ENCODE measurements at regions not wholly inside any gene's neighbourhood (a gene's known extent, or its start where the extent isn't known, plus 50 kb on each side); places are given as distances from the start of the nearest gene placed in this dataset.

DNA sequence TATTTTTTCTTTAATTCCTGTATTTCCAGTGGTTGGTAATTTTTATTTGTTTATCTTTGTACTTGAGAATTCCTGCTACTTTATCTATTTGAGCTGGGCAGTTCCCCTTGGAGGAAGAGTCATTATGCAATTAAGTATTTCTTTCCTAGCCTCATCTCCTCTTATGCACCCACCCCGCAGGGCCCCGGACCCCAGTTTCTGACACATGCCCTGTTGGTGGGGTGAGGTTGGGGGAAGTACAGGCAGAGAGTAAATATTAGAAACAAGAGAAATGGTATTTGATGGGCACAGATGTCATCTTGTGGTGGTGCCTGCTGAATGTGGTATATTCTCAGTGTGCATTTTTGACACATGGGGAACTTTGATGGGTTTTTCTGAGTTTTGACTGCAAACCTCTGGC is 602.7 kb upstream of the NOX3 start:
- Histone ChIP-seq H3K4me3 (ENCODE audit: low read length) (no peak overlapping the region), H3K4me2 (ENCODE audit: low read depth, low read length) (no peak overlapping the region), H3F3A (ENCODE audit: insufficient read depth, low read length) (no peaks in the 10 kb centered on the region), H3K4me1 (ENCODE audit: low read length) (no peaks in the 10 kb centered on the region), H3K9ac (ENCODE audit: low read length) (no peak overlapping the region), H4K20me1 (ENCODE audit: insufficient read depth, low read length) (no peaks in the 10 kb centered on the region), H3K9me3 (replicated peaks; ENCODE audit: insufficient read depth, low read length) (no peaks in the 10 kb centered on the region), H3K9me2 (replicated peaks; ENCODE audit: insufficient read depth, low read length) (no peaks in the 10 kb centered on the region), H2AFZ (ENCODE audit: low read length) (no peak overlapping the region), H3K79me2 (ENCODE audit: low read length) (no peaks in the 10 kb centered on the region), H3K27ac (ENCODE audit: low read length) (no peak overlapping the region), H3K36me3 (replicated peaks; ENCODE audit: insufficient read depth, low read length) (no peaks in the 10 kb centered on the region), H3K27me3 (replicated peaks; ENCODE audit: insufficient read depth, low read length) (no peaks in the 10 kb centered on the region)
- no peak for DNase-seq
- TF ChIP-seq, protein P1, sequence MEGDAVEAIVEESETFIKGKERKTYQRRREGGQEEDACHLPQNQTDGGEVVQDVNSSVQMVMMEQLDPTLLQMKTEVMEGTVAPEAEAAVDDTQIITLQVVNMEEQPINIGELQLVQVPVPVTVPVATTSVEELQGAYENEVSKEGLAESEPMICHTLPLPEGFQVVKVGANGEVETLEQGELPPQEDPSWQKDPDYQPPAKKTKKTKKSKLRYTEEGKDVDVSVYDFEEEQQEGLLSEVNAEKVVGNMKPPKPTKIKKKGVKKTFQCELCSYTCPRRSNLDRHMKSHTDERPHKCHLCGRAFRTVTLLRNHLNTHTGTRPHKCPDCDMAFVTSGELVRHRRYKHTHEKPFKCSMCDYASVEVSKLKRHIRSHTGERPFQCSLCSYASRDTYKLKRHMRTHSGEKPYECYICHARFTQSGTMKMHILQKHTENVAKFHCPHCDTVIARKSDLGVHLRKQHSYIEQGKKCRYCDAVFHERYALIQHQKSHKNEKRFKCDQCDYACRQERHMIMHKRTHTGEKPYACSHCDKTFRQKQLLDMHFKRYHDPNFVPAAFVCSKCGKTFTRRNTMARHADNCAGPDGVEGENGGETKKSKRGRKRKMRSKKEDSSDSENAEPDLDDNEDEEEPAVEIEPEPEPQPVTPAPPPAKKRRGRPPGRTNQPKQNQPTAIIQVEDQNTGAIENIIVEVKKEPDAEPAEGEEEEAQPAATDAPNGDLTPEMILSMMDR (IDR thresholded peaks at IDR 0.05; ENCODE audit: low read length): no peak
- TF ChIP-seq EZH2phosphoT487 (IDR thresholded peaks at IDR 0.05; ENCODE audit: low read length): no peak
- no peak for TF ChIP-seq EZH2 (optimal IDR thresholded peaks at IDR 0.05; ENCODE audit: low read depth, low read length)

- H3K4me2 ChIP-seq (ENCODE audit: low read depth, low read length): no peak overlapping the region
Measured at GRCh38 chr6:156057869-156058268, 602.2 kb upstream of the NOX3 start.

DNA sequence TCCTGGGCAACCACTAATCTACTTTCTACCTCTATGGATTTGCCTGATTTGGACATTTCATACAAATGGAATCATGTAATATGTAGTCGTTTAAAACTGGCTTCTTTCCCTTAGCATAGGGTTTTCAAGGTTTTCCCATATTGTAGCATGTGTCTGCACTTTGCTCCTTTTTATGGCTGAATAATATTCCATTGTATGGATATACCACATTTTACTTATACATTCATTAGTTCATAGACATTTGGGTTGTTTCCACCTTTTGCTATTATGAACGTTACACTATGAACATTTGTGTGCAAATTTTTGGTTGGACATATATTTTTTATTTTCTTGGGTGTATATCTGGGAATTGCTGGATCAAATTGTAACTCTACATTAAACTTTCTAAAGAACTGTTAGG is 600.4 kb upstream of the NOX3 start:
- Histone ChIP-seq H3K9ac (ENCODE audit: low read length) (no peak overlapping the region), H3K4me1 (ENCODE audit: low read length) (no peaks in the 10 kb centered on the region), H3F3A (ENCODE audit: insufficient read depth, low read length) (no peaks in the 10 kb centered on the region), H3K9me2 (replicated peaks; ENCODE audit: insufficient read depth, low read length) (no peaks in the 10 kb centered on the region), H3K27ac (ENCODE audit: low read length) (no peak overlapping the region), H2AFZ (ENCODE audit: low read length) (no peak overlapping the region), H3K9me3 (replicated peaks; ENCODE audit: insufficient read depth, low read length) (no peaks in the 10 kb centered on the region), H4K20me1 (ENCODE audit: insufficient read depth, low read length) (no peaks in the 10 kb centered on the region), H3K4me2 (ENCODE audit: low read depth, low read length) (no peak overlapping the region), H3K36me3 (replicated peaks; ENCODE audit: insufficient read depth, low read length) (no peaks in the 10 kb centered on the region), H3K4me3 (ENCODE audit: low read length) (no peak overlapping the region), H3K79me2 (ENCODE audit: low read length) (no peaks in the 10 kb centered on the region), H3K27me3 (replicated peaks; ENCODE audit: insufficient read depth, low read length) (no peaks in the 10 kb centered on the region)
- no peak for TF ChIP-seq EZH2 (optimal IDR thresholded peaks at IDR 0.05; ENCODE audit: low read depth, low read length)
- TF ChIP-seq, protein P1 (IDR thresholded peaks at IDR 0.05; ENCODE audit: low read length): no peak
- TF ChIP-seq EZH2phosphoT487 (IDR thresholded peaks at IDR 0.05; ENCODE audit: low read length): no peak
- no peak for DNase-seq

More at GRCh38 chr6:156057869-156058268, 602.2 kb upstream of the NOX3 start:
- H3F3A ChIP-seq (ENCODE audit: insufficient read depth, low read length): no peaks in the 10 kb centered on the region
- H3K4me1 ChIP-seq (ENCODE audit: low read length): no peaks in the 10 kb centered on the region
- no peaks in the 10 kb centered on the region for H3K9me3 ChIP-seq (replicated peaks; ENCODE audit: insufficient read depth, low read length)
- H3K9ac ChIP-seq (ENCODE audit: low read length): no peak overlapping the region
- no peak overlapping the region for H2AFZ ChIP-seq (ENCODE audit: low read length)
- no peaks in the 10 kb centered on the region for H3K27me3 ChIP-seq (replicated peaks; ENCODE audit: insufficient read depth, low read length)
- no peak for DNase-seq
- H3K4me3 ChIP-seq (ENCODE audit: low read length): no peak overlapping the region
- no peaks in the 10 kb centered on the region for H4K20me1 ChIP-seq (ENCODE audit: insufficient read depth, low read length)
- no peaks in the 10 kb centered on the region for H3K36me3 ChIP-seq (replicated peaks; ENCODE audit: insufficient read depth, low read length)
- TF ChIP-seq, protein P1 (IDR thresholded peaks at IDR 0.05; ENCODE audit: low read length): no peak
- TF ChIP-seq EZH2 (optimal IDR thresholded peaks at IDR 0.05; ENCODE audit: low read depth, low read length) (no peak), EZH2phosphoT487 (IDR thresholded peaks at IDR 0.05; ENCODE audit: low read length) (no peak)
- no peaks in the 10 kb centered on the region for H3K9me2 ChIP-seq (replicated peaks; ENCODE audit: insufficient read depth, low read length)
- H3K79me2 ChIP-seq (ENCODE audit: low read length): no peaks in the 10 kb centered on the region
- no peak overlapping the region for H3K27ac ChIP-seq (ENCODE audit: low read length)
